Suprapubic skin (tissue), 4 donors: ENCODE measurements at regions not wholly inside any gene's neighbourhood (a gene's known extent, or its start where the extent isn't known, plus 50 kb on each side); places are given as distances from the start of the nearest gene placed in this dataset.

Experiments used
- DNase-seq, 2 donors: peaks; one replicate each; pipeline ENCODE4 v3.0.0-alpha.2; 2019; ENCODE audit warnings: low spot score in 2 of 2
- H3K27ac ChIP-seq: fragments of 200-600 bp; sonication (generic); one replicate; pipeline ENCODE4 v1.5.1; 2019
- H3K27me3 ChIP-seq: fragments of 200-600 bp; sonication (generic); one replicate; pipeline ENCODE4 v1.5.1; 2019
- H3K36me3 ChIP-seq: fragments of 200-600 bp; sonication (generic); one replicate; pipeline ENCODE4 v1.5.1; 2019
- H3K4me1 ChIP-seq: fragments of 200-600 bp; sonication (generic); one replicate; pipeline ENCODE4 v1.5.1; 2019
- H3K4me3 ChIP-seq: fragments of 200-600 bp; sonication (generic); one replicate; pipeline ENCODE4 v1.5.1; 2019; ENCODE audit warnings: mild to moderate bottlenecking
- H3K9me3 ChIP-seq: fragments of 200-600 bp; sonication (generic); one replicate; pipeline ENCODE4 v1.5.1; 2019
- CTCF ChIP-seq, 2 donors: fragments of 200-600 bp in 1 of 2; fragments of 450-650 bp in 1 of 2; sonication (generic) in 1 of 2; IDR thresholded peaks; one replicate each; pipeline ENCODE4 v1.5.1; 2016 to 2019; ENCODE audit warnings: antibody characterized with exemption in 2 of 2, mild to moderate bottlenecking in 1 of 2, moderate library complexity in 1 of 2
- EP300 ChIP-seq: sonication (generic); formaldehyde crosslinking; IDR thresholded peaks from one replicate; pipeline ENCODE4 v1.6.1; 2017; ENCODE audit warnings: antibody characterized with exemption
- POLR2A ChIP-seq, 2 donors: fragments of 450-650 bp; IDR thresholded peaks; one replicate each; pipeline ENCODE4 v1.6.1; 2017; ENCODE audit warnings: antibody characterized with exemption in 2 of 2, mild to moderate bottlenecking in 2 of 2, moderate library complexity in 2 of 2
- POLR2AphosphoS5 ChIP-seq, 3 donors: sonication (generic); formaldehyde crosslinking; IDR thresholded peaks; one replicate each; pipeline ENCODE4 v1.6.1; 2017; ENCODE audit warnings: antibody characterized with exemption in 3 of 3
- WGBS: methylation state at CpG from one replicate; pipeline ENCODE4 v1.1.5; 2018; 5-methylcytosine and 5-hydroxymethylcytosine counted together

DNA sequence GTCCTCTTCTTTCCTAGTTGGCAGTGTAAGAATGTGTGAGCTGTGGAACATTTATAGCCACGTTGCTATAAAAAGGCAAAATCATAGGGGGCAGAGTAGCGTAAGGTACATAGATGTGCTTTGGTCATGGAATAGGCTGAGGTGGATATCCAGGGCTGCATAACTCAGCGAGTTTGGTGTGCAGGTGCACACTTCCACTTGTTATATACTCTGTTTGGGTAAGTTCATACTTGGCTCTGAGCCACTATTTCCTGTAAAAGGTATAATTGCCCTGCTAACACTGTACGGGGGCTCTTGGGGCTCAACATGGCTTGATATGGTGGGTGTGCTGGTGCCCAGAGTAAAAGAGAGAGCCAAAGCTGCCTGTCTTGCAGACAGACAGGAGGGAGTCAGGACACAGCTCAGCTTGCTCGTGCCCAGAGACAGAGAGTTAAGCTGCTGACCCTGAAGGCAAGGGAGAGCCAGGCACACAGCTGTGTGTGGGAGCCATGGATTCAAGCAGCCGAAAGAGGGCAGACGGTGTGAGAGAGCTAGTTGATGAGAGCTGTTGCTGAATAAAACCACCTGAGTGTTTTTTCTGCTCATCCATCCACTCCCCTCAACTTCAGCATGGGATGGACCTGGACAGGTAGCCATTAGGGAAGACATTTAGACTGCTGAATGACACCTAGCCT is 126.7 kb downstream of the DKK1 start:
- Histone ChIP-seq H3K27me3 (no peaks in the 10 kb centered on the region), H3K27ac (no peak overlapping the region), H3K9me3 (no peaks in the 10 kb centered on the region), H3K4me3 (no peak overlapping the region), H3K36me3 (no peaks in the 10 kb centered on the region), H3K4me1 (peaks cover 4% of the 10 kb centered on the region)
- no peak for DNase-seq
- TF ChIP-seq CTCF (IDR thresholded peaks at IDR 0.05) (no peak), POLR2AphosphoS5 (IDR thresholded peaks at IDR 0.05) (no peak), EP300 (no peak), POLR2A (IDR thresholded peaks at IDR 0.05) (no peak)
- WGBS = 67% methylated on average over 7 of the region's 7 CpGs

GRCh38 chr10:52442576-52442975 is 128.5 kb downstream of the DKK1 start:
- peak overlapping the region; percentile 52 for H3K27ac ChIP-seq
- TF ChIP-seq CTCF (IDR thresholded peaks at IDR 0.05) (no peak), EP300 (no peak), POLR2AphosphoS5 (IDR thresholded peaks at IDR 0.05) (no peak), POLR2A (IDR thresholded peaks at IDR 0.05) (no peak)

GRCh38 chr10:52443419-52444388 is 129.6 kb downstream of the DKK1 start:
- no peak overlapping the region for H3K4me3 ChIP-seq
- no peaks in the 10 kb centered on the region for H3K36me3 ChIP-seq
- H3K27ac ChIP-seq = peak overlapping the region; percentile 52
- H3K27me3 ChIP-seq = no peaks in the 10 kb centered on the region
- peaks cover 4% of the 10 kb centered on the region for H3K4me1 ChIP-seq
- DNase-seq = no peak
- WGBS = 13% methylated on average over 3 of the region's 3 CpGs
- peak in 1 of 3 donors; percentile 27 for TF ChIP-seq POLR2AphosphoS5 (IDR thresholded peaks at IDR 0.05)
- no peak for TF ChIP-seq CTCF (IDR thresholded peaks at IDR 0.05)
- H3K9me3 ChIP-seq = no peaks in the 10 kb centered on the region

More at GRCh38 chr10:52442576-52442975, 128.5 kb downstream of the DKK1 start:
- peaks cover 4% of the 10 kb centered on the region for H3K4me1 ChIP-seq
- no peak for DNase-seq
- no peaks in the 10 kb centered on the region for H3K9me3 ChIP-seq
- H3K27me3 ChIP-seq = no peaks in the 10 kb centered on the region
- H3K36me3 ChIP-seq = no peaks in the 10 kb centered on the region
- no peak overlapping the region for H3K4me3 ChIP-seq

GRCh38 chr10:52446391-52446790 is 132.3 kb downstream of the DKK1 start:
- Histone ChIP-seq H3K9me3 (no peaks in the 10 kb centered on the region), H3K27ac (no peak overlapping the region), H3K4me3 (no peak overlapping the region), H3K27me3 (no peaks in the 10 kb centered on the region), H3K4me1 (peaks cover 4% of the 10 kb centered on the region), H3K36me3 (no peaks in the 10 kb centered on the region)
- no peak for DNase-seq
- TF ChIP-seq POLR2AphosphoS5 (IDR thresholded peaks at IDR 0.05) (no peak), CTCF (IDR thresholded peaks at IDR 0.05) (no peak), EP300 (no peak), POLR2A (IDR thresholded peaks at IDR 0.05) (no peak)
- WGBS = 38% methylated on average over 5 of the region's 5 CpGs

DNA sequence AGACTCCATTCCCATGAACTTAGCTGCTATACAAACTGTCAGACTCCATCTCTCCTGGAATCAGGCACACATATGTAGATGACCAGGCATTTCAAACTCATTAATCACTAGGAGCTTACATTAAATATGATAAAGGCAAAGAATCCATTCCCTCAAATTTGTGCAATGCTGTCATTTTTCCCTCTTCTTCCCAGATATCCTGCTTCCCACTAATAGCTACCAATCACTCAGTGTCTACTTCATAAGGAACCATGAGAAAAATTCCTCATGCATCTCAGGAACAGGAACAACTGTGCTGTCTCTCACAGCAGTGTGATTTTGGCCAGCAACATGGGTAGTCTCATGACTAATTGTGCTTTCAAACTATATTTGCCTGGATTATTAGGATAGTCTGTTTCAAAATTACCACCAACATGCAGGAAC is 133.9 kb downstream of the DKK1 start:
- Histone ChIP-seq H3K36me3 (no peaks in the 10 kb centered on the region), H3K27ac (no peak overlapping the region), H3K9me3 (no peaks in the 10 kb centered on the region), H3K27me3 (no peaks in the 10 kb centered on the region), H3K4me3 (no peak overlapping the region), H3K4me1 (peaks cover 4% of the 10 kb centered on the region)
- TF ChIP-seq EP300 (no peak), POLR2AphosphoS5 (IDR thresholded peaks at IDR 0.05) (no peak), POLR2A (IDR thresholded peaks at IDR 0.05) (no peak), CTCF (IDR thresholded peaks at IDR 0.05) (no peak)
- no peak for DNase-seq
